ENCODE measurements at regions not wholly inside any gene's neighbourhood (a gene's known extent, or its start where the extent isn't known, plus 50 kb on each side); places are given as distances from the start of the nearest gene placed in this dataset.

- no peaks in the 10 kb centered on the region for H3K9me3 Mint-ChIP-seq (ENCODE audit: unreplicated experiment)
- TF ChIP-seq CTCF (IDR thresholded peaks at IDR 0.05; ENCODE audit: unreplicated experiment), result no peak
- no peak overlapping the region for H3K27ac Mint-ChIP-seq (ENCODE audit: unreplicated experiment)
- DNase-seq (ENCODE audit: low spot score), result no peak
- no peaks in the 10 kb centered on the region for H3K36me3 Mint-ChIP-seq (ENCODE audit: low read depth, unreplicated experiment)
- H3K4me3 Mint-ChIP-seq (ENCODE audit: unreplicated experiment), result no peak overlapping the region
- no peaks in the 10 kb centered on the region for H3K27me3 Mint-ChIP-seq (ENCODE audit: unreplicated experiment)
- no peaks in the 10 kb centered on the region for H3K4me1 Mint-ChIP-seq (ENCODE audit: unreplicated experiment)
These were observed 532.6 kb downstream of the ANKRD7 start for GRCh38 chr7:118757066-118757465.

GRCh38 chr7:118758582-118758981 is 534.1 kb downstream of the ANKRD7 start:
- Mint-ChIP-seq H3K36me3 (ENCODE audit: low read depth, unreplicated experiment) (no peaks in the 10 kb centered on the region), H3K27ac (ENCODE audit: unreplicated experiment) (no peak overlapping the region), H3K9me3 (ENCODE audit: unreplicated experiment) (no peaks in the 10 kb centered on the region), H3K27me3 (ENCODE audit: unreplicated experiment) (no peaks in the 10 kb centered on the region), H3K4me1 (ENCODE audit: unreplicated experiment) (no peaks in the 10 kb centered on the region), H3K4me3 (ENCODE audit: unreplicated experiment) (no peak overlapping the region)
- TF ChIP-seq CTCF (IDR thresholded peaks at IDR 0.05; ENCODE audit: unreplicated experiment), result no peak
- no peak for DNase-seq (ENCODE audit: low spot score)

- Mint-ChIP-seq H3K27ac (ENCODE audit: unreplicated experiment) (no peak overlapping the region), H3K9me3 (ENCODE audit: unreplicated experiment) (no peaks in the 10 kb centered on the region), H3K4me1 (ENCODE audit: unreplicated experiment) (no peaks in the 10 kb centered on the region), H3K4me3 (ENCODE audit: unreplicated experiment) (no peak overlapping the region), H3K36me3 (ENCODE audit: low read depth, unreplicated experiment) (no peaks in the 10 kb centered on the region), H3K27me3 (ENCODE audit: unreplicated experiment) (no peaks in the 10 kb centered on the region)
- no peak for TF ChIP-seq CTCF (IDR thresholded peaks at IDR 0.05; ENCODE audit: unreplicated experiment)
- no peak for DNase-seq (ENCODE audit: low spot score)
These were observed 535.4 kb downstream of the ANKRD7 start for GRCh38 chr7:118759921-118760320.

GRCh38 chr7:118762451-118762850 is 537.9 kb downstream of the ANKRD7 start:
- no peaks in the 10 kb centered on the region for H3K36me3 Mint-ChIP-seq (ENCODE audit: low read depth, unreplicated experiment)
- DNase-seq (ENCODE audit: low spot score), result no peak
- no peak overlapping the region for H3K4me3 Mint-ChIP-seq (ENCODE audit: unreplicated experiment)
- no peaks in the 10 kb centered on the region for H3K9me3 Mint-ChIP-seq (ENCODE audit: unreplicated experiment)
- TF ChIP-seq CTCF (IDR thresholded peaks at IDR 0.05; ENCODE audit: unreplicated experiment), result no peak
- no peaks in the 10 kb centered on the region for H3K4me1 Mint-ChIP-seq (ENCODE audit: unreplicated experiment)
- no peak overlapping the region for H3K27ac Mint-ChIP-seq (ENCODE audit: unreplicated experiment)
- no peaks in the 10 kb centered on the region for H3K27me3 Mint-ChIP-seq (ENCODE audit: unreplicated experiment)

GRCh38 chr7:118764221-118764620 is 539.7 kb downstream of the ANKRD7 start:
- Mint-ChIP-seq H3K4me3 (ENCODE audit: unreplicated experiment) (no peak overlapping the region), H3K27ac (ENCODE audit: unreplicated experiment) (no peak overlapping the region), H3K36me3 (ENCODE audit: low read depth, unreplicated experiment) (no peaks in the 10 kb centered on the region), H3K27me3 (ENCODE audit: unreplicated experiment) (no peaks in the 10 kb centered on the region), H3K9me3 (ENCODE audit: unreplicated experiment) (no peaks in the 10 kb centered on the region), H3K4me1 (ENCODE audit: unreplicated experiment) (no peaks in the 10 kb centered on the region)
- no peak for DNase-seq (ENCODE audit: low spot score)
- TF ChIP-seq CTCF (IDR thresholded peaks at IDR 0.05; ENCODE audit: unreplicated experiment), result no peak
